Keratinocyte (primary cell): ENCODE measurements at regions not wholly inside any gene's neighbourhood (a gene's known extent, or its start where the extent isn't known, plus 50 kb on each side); places are given as distances from the start of the nearest gene placed in this dataset.
"Not testable (repeated sequence)": the region's sequence is repeated elsewhere in the genome, so short reads cannot be mapped to it uniquely, and the experiment has no call there.

Source experiments
- DNase-seq: peaks from one replicate; pipeline ENCODE4 v3.0.0-alpha.2; 2011; ENCODE audit warnings: low read depth, missing footprints, low spot score
- FAIRE-seq: peaks from 2 replicates; lab custom pipeline; 2011; peaks lifted over from hg19 to GRCh38; lab: Jason Lieb, UNC
- H2AFZ ChIP-seq: 2 replicates; pipeline ENCODE4 v1.6.0; 2012; ENCODE audit warnings: low read length, control low read depth, inconsistent platforms; ENCODE audit not compliant: control insufficient read depth
- H3K27ac ChIP-seq: 2 replicates; pipeline ENCODE4 v1.5.1; 2011; ENCODE audit warnings: low read length; ENCODE audit not compliant: control insufficient read depth, insufficient read depth
- H3K27me3 ChIP-seq: 3 replicates; pipeline ENCODE4 v1.6.0; 2011; ENCODE audit warnings: low read length; ENCODE audit not compliant: control insufficient read depth, insufficient read depth; ENCODE audit errors: extremely low read depth
- H3K36me3 ChIP-seq, 2 experiments: 2 replicates in 1 of 2; 3 replicates in 1 of 2; pipeline ENCODE4 v1.5.1; 2011; ENCODE audit warnings: low read length in 2 of 2, mild to moderate bottlenecking in 1 of 2; ENCODE audit not compliant: control insufficient read depth in 2 of 2, insufficient read depth in 2 of 2; ENCODE audit errors: extremely low read depth in 1 of 2
- H3K4me1 ChIP-seq: 3 replicates; pipeline ENCODE4 v1.5.1; 2011; ENCODE audit warnings: low read length; ENCODE audit not compliant: control insufficient read depth, insufficient read depth; ENCODE audit errors: extremely low read depth
- H3K4me2 ChIP-seq: 3 replicates; pipeline ENCODE4 v1.6.0; 2011; ENCODE audit warnings: low read depth, low read length; ENCODE audit not compliant: control insufficient read depth, insufficient read depth; ENCODE audit errors: extremely low read depth
- H3K4me3 ChIP-seq, 3 experiments: fragments of 200-600 bp in 1 of 3; sonication (generic) in 1 of 3; 2 replicates in 2 of 3; 3 replicates in 1 of 3; pipeline ENCODE4 v1.5.1; 2011 to 2016; ENCODE audit warnings: low read length in 3 of 3, mild to moderate bottlenecking in 3 of 3, control low read depth in 2 of 3, inconsistent platforms in 1 of 3, low read depth in 1 of 3, mixed read lengths in 1 of 3, mixed run types in 1 of 3, moderate library complexity in 1 of 3; ENCODE audit not compliant: control insufficient read depth in 2 of 3, insufficient read depth in 2 of 3; ENCODE audit errors: extremely low read depth in 1 of 3
- H3K79me2 ChIP-seq: 2 replicates; pipeline ENCODE4 v1.6.0; 2012; ENCODE audit warnings: low read length; ENCODE audit not compliant: control insufficient read depth, insufficient read depth
- H3K9ac ChIP-seq: 3 replicates; pipeline ENCODE4 v1.6.0; 2011; ENCODE audit warnings: low read length; ENCODE audit not compliant: control insufficient read depth, insufficient read depth; ENCODE audit errors: extremely low read depth
- H3K9me1 ChIP-seq: 3 replicates; pipeline ENCODE4 v1.6.0; 2011; ENCODE audit warnings: low read length; ENCODE audit not compliant: control insufficient read depth, insufficient read depth; ENCODE audit errors: extremely low read depth
- H3K9me3 ChIP-seq: 2 replicates; pipeline ENCODE4 v1.5.1; 2012; ENCODE audit warnings: low read depth, low read length; ENCODE audit not compliant: control insufficient read depth
- H4K20me1 ChIP-seq: 3 replicates; pipeline ENCODE4 v1.6.0; 2011; ENCODE audit warnings: low read length; ENCODE audit not compliant: control insufficient read depth, insufficient read depth; ENCODE audit errors: extremely low read depth
- EZH2 ChIP-seq: IDR thresholded peaks from one replicate; pipeline ENCODE4 v1.6.1; 2012; ENCODE audit warnings: inconsistent platforms, mild to moderate bottlenecking, low read length, moderate library complexity
- dilution Hi-C: fragments of 300-500 bp; cut with MboI; formaldehyde crosslinking; loops from one replicate; pipeline ENCODE4 v1.7.0; 2020; ENCODE audit warnings: low sequenced_read_pairs; ENCODE audit not compliant: extremely low pct_ligation_motif_present
- TF ChIP-seq, protein P1 (sequence below), 3 experiments: IDR thresholded peaks in 1 of 3; conservative IDR thresholded peaks in 1 of 3; optimal IDR thresholded peaks in 1 of 3; 2 replicates in 2 of 3; 3 replicates in 1 of 3; pipeline versions ENCODE3 to v1.5.1; 2011; ENCODE audit warnings: low read length in 3 of 3, mild to moderate bottlenecking in 3 of 3, moderate library complexity in 2 of 3, control low read depth in 1 of 3, inconsistent platforms in 1 of 3; ENCODE audit not compliant: insufficient read depth in 2 of 3; ENCODE audit errors: extremely low read depth in 1 of 3

DNA sequence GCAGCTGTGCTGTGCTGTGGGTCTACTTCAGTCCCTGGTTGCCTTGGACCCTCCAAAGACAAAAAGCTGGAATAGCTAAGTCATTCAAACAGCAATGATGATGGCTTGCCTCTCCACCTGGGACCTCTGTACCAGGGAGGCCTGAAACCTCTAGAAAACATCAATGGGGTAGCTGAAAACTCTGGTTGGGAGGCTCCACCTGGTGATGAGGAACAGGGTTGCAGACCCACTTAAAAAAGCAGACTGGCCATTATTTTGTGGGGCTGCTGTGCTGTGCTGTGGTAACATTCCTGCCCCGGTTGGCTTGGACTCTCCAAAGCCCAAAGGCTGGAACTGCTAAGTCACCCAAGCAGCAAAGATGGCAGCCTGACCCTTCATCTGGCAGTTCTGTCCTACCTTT lies 839.3 kb upstream of the ARRDC3 start:
- no peaks in the 10 kb centered on the region for H4K20me1 ChIP-seq
- DNase-seq (no peak), FAIRE-seq (no peak)
- H2AFZ ChIP-seq, result no peak overlapping the region
- no peaks in the 10 kb centered on the region for H3K36me3 ChIP-seq
- no peaks in the 10 kb centered on the region for H3K4me1 ChIP-seq
- no peaks in the 10 kb centered on the region for H3K9me3 ChIP-seq
- H3K27ac ChIP-seq, result no peak overlapping the region
- TF ChIP-seq EZH2, result no peak
- TF ChIP-seq, protein P1, sequence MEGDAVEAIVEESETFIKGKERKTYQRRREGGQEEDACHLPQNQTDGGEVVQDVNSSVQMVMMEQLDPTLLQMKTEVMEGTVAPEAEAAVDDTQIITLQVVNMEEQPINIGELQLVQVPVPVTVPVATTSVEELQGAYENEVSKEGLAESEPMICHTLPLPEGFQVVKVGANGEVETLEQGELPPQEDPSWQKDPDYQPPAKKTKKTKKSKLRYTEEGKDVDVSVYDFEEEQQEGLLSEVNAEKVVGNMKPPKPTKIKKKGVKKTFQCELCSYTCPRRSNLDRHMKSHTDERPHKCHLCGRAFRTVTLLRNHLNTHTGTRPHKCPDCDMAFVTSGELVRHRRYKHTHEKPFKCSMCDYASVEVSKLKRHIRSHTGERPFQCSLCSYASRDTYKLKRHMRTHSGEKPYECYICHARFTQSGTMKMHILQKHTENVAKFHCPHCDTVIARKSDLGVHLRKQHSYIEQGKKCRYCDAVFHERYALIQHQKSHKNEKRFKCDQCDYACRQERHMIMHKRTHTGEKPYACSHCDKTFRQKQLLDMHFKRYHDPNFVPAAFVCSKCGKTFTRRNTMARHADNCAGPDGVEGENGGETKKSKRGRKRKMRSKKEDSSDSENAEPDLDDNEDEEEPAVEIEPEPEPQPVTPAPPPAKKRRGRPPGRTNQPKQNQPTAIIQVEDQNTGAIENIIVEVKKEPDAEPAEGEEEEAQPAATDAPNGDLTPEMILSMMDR (optimal IDR thresholded peaks at IDR 0.05 in 1 of 3, IDR thresholded peaks at IDR 0.05 in 1 of 3, conservative IDR thresholded peaks at IDR 0.05 in 1 of 3; ENCODE audit: extremely low read depth in 1 of 3, insufficient read depth in 2 of 3, low read length in 3 of 3), result no peak
- no peaks in the 10 kb centered on the region for H3K27me3 ChIP-seq
- no peak overlapping the region for H3K9ac ChIP-seq
- H3K4me2 ChIP-seq, result no peak overlapping the region
- H3K4me3 ChIP-seq, result no peak overlapping the region
- dilution Hi-C loops, result no loop called here
- H3K79me2 ChIP-seq, result no peaks in the 10 kb centered on the region
- no peaks in the 10 kb centered on the region for H3K9me1 ChIP-seq

DNA sequence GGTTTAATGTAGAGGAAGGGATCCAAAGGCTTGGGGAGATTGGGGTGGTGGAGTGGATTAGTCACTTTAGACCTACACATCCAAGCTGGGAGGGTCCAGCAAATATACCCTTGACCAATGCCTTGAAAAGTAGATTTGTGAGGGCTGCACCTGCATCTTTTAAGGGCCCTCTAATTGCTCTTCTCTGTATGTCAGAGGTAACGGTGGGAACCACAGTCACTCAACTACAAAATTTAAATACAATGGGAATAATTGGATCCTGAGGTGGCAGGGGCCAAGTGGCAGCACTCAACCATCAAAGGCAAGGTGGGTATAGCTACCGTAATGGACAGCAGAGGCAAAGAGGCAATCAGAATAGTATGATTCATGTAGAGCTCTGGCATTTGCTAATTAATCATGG lies 833.7 kb upstream of the ARRDC3 start:
- H3K4me1 ChIP-seq, H3K27me3 ChIP-seq, H3K36me3 ChIP-seq, FAIRE-seq, H3K27ac ChIP-seq, dilution Hi-C loops, H3K9ac ChIP-seq, H3K9me3 ChIP-seq, DNase-seq, H2AFZ ChIP-seq, H3K4me3 ChIP-seq, H4K20me1 ChIP-seq, H3K9me1 ChIP-seq, H3K79me2 ChIP-seq, H3K4me2 ChIP-seq: not testable (repeated sequence)

DNA sequence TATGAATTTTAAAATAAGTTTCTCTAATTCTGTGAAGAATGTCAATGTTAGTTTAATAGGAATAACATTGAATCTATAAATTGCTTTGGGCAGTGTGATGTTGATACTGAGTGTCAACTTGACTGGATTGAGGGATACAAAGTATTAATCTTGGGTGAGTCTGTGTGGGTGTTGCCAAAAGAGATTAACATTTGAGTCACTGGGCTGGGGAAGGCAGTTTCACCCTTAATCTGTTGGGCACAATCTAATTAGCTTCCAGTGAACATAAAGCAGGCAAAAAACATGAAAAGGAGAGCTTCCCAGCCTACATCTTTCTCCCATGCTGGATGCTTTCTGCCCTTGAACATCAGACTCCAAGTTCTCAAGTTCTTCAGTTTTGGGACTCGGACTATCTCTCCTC lies 832.0 kb upstream of the ARRDC3 start:
- TF ChIP-seq, protein P1 (optimal IDR thresholded peaks at IDR 0.05 in 1 of 3, IDR thresholded peaks at IDR 0.05 in 1 of 3, conservative IDR thresholded peaks at IDR 0.05 in 1 of 3; ENCODE audit: extremely low read depth in 1 of 3, insufficient read depth in 2 of 3, low read length in 3 of 3), result no peak
- TF ChIP-seq EZH2, result no peak
- Histone ChIP-seq H3K9me3 (no peaks in the 10 kb centered on the region), H3K36me3 (no peaks in the 10 kb centered on the region), H3K27me3 (no peaks in the 10 kb centered on the region), H3K79me2 (no peaks in the 10 kb centered on the region), H3K9ac (no peak overlapping the region), H4K20me1 (no peaks in the 10 kb centered on the region), H3K4me1 (no peaks in the 10 kb centered on the region), H2AFZ (no peak overlapping the region), H3K4me3 (no peak overlapping the region), H3K27ac (no peak overlapping the region), H3K9me1 (no peaks in the 10 kb centered on the region), H3K4me2 (no peak overlapping the region)
- dilution Hi-C loops, result no loop called here
- DNase-seq, result no peak
- no peak for FAIRE-seq
